Sigmoid colon (tissue), 6 donors: ENCODE measurements at regions not wholly inside any gene's neighbourhood (a gene's known extent, or its start where the extent isn't known, plus 50 kb on each side); places are given as distances from the start of the nearest gene placed in this dataset.

Source experiments
- DNase-seq: peaks from one replicate; pipeline ENCODE4 v3.0.0-alpha.2; 2019
- H3K27ac ChIP-seq, 4 donors: fragments of 200-600 bp; sonication (generic); one replicate each; pipeline ENCODE4 v1.5.1; 2016 to 2019; ENCODE audit warnings: mild to moderate bottlenecking in 1 of 4
- H3K27me3 ChIP-seq, 3 donors: fragments of 200-600 bp; sonication (generic); one replicate each; pipeline ENCODE4 v1.5.1; 2019; ENCODE audit warnings: mild to moderate bottlenecking in 1 of 3
- H3K36me3 ChIP-seq, 4 donors: fragments of 200-600 bp; sonication (generic); one replicate each; pipeline ENCODE4 v1.5.1; 2016 to 2019
- H3K4me1 ChIP-seq, 4 donors: fragments of 200-600 bp; sonication (generic); one replicate each; pipeline ENCODE4 v1.5.1; 2017 to 2019
- H3K4me3 ChIP-seq, 4 donors: fragments of 200-600 bp; sonication (generic); one replicate each; pipeline ENCODE4 v1.5.1; 2017 to 2019; ENCODE audit warnings: mild to moderate bottlenecking in 2 of 4, moderate library complexity in 1 of 4
- H3K9me3 ChIP-seq, 4 donors: fragments of 200-600 bp in 3 of 4; sonication (generic) in 3 of 4; one replicate each; pipeline versions ENCODE4 v1.5.1 to v1.6.1; 2013 to 2019
- EP300 ChIP-seq, 4 donors: sonication (generic); formaldehyde crosslinking; IDR thresholded peaks; one replicate each; pipeline ENCODE4 v1.6.1; 2017; ENCODE audit warnings: antibody characterized with exemption in 4 of 4
- POLR2A ChIP-seq, 2 donors: fragments of 450-650 bp; IDR thresholded peaks; one replicate each; pipeline ENCODE4 v1.6.1; 2016; ENCODE audit warnings: antibody characterized with exemption in 2 of 2, mild to moderate bottlenecking in 2 of 2, moderate library complexity in 2 of 2
- POLR2AphosphoS5 ChIP-seq, 4 donors: sonication (generic); formaldehyde crosslinking; IDR thresholded peaks; one replicate each; pipeline ENCODE4 v1.6.1; 2017; ENCODE audit warnings: antibody characterized with exemption in 4 of 4
- WGBS, 2 donors: extraction: QIAGEN DNeasy Blood & Tissue Kit; methylation state at CpG; one replicate each; pipeline ENCODE4 v1.1.7; 2013; 5-methylcytosine and 5-hydroxymethylcytosine counted together
- intact Hi-C: fragments of 100-400 bp; cut with DNase I; formaldehyde crosslinking; loops from one replicate; pipeline ENCODE4 v1.15.1; 2023
- small RNA-seq, 3 donors: library from RNA; depleted of rRNA; stranded (forward); fragments of <200 nt; gene quantifications; one replicate each; pipeline ENCODE3, GENCODE V24; 2016
- TF ChIP-seq, protein P1 (sequence below), 4 experiments: fragments of 450-650 bp in 3 of 4; fragments of 200-600 bp in 1 of 4; IDR thresholded peaks; one replicate each; pipeline ENCODE4 v1.5.1; 2016 to 2019; ENCODE audit warnings: antibody characterized with exemption in 4 of 4, mild to moderate bottlenecking in 3 of 4, moderate library complexity in 2 of 4
- donor health status: healthy with polysubstance abuse.
- donor health status: healthy.

GRCh38 chr10:20953120-20953519, 56.0 kb upstream of the NEBL start:
- TF ChIP-seq, protein P1, sequence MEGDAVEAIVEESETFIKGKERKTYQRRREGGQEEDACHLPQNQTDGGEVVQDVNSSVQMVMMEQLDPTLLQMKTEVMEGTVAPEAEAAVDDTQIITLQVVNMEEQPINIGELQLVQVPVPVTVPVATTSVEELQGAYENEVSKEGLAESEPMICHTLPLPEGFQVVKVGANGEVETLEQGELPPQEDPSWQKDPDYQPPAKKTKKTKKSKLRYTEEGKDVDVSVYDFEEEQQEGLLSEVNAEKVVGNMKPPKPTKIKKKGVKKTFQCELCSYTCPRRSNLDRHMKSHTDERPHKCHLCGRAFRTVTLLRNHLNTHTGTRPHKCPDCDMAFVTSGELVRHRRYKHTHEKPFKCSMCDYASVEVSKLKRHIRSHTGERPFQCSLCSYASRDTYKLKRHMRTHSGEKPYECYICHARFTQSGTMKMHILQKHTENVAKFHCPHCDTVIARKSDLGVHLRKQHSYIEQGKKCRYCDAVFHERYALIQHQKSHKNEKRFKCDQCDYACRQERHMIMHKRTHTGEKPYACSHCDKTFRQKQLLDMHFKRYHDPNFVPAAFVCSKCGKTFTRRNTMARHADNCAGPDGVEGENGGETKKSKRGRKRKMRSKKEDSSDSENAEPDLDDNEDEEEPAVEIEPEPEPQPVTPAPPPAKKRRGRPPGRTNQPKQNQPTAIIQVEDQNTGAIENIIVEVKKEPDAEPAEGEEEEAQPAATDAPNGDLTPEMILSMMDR (IDR thresholded peaks at IDR 0.05): no peak
- TF ChIP-seq POLR2A (IDR thresholded peaks at IDR 0.05) (no peak), EP300 (IDR thresholded peaks at IDR 0.05) (no peak), POLR2AphosphoS5 (IDR thresholded peaks at IDR 0.05) (no peak)
- WGBS, 2 donors: 87 to 94% methylated on average over 3 of the region's 3 CpGs
- H3K4me3 ChIP-seq: no peak overlapping the region
- H3K4me1 ChIP-seq: no peaks in the 10 kb centered on the region
- no peaks in the 10 kb centered on the region for H3K9me3 ChIP-seq
- H3K27ac ChIP-seq: no peak overlapping the region
- intact Hi-C loops: no loop called here
- H3K36me3 ChIP-seq: no peaks in the 10 kb centered on the region
- DNase-seq: no peak
- H3K27me3 ChIP-seq: no peaks in the 10 kb centered on the region

DNA sequence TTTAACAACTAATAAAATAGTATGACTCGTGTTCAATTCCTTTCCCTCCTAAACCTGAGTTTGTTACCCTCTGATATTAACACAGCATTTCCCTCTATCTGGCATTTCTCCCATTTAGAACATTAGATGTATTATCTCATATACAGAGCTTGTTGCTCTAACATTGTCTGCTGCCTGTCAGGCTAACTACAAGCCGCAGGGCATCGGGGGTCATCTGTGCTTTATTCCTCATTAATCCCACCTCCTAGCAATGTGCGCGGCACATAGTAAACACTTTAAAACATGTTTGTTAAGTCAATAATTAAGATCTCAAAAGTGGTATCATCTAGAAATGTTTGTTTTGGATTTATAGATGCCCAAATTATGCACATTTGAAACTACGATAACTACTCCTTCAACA, 52.9 kb upstream of the NEBL start:
- H3K36me3 ChIP-seq: no peaks in the 10 kb centered on the region
- intact Hi-C loops: no loop called here
- no peak overlapping the region for H3K27ac ChIP-seq
- no peaks in the 10 kb centered on the region for H3K9me3 ChIP-seq
- no peak overlapping the region for H3K4me3 ChIP-seq
- DNase-seq: no peak
- no peaks in the 10 kb centered on the region for H3K27me3 ChIP-seq
- TF ChIP-seq, protein P1 (IDR thresholded peaks at IDR 0.05): no peak
- TF ChIP-seq POLR2AphosphoS5 (IDR thresholded peaks at IDR 0.05): no peak
- no peak for TF ChIP-seq EP300 (IDR thresholded peaks at IDR 0.05)
- TF ChIP-seq POLR2A (IDR thresholded peaks at IDR 0.05): no peak
- no peaks in the 10 kb centered on the region for H3K4me1 ChIP-seq
- 85 to 87% methylated on average over 6 of the region's 6 CpGs for WGBS, 2 donors

- H3K9me3 ChIP-seq: no peaks in the 10 kb centered on the region
- TF ChIP-seq EP300 (IDR thresholded peaks at IDR 0.05) (no peak), POLR2AphosphoS5 (IDR thresholded peaks at IDR 0.05) (no peak), POLR2A (IDR thresholded peaks at IDR 0.05) (no peak)
- TF ChIP-seq, protein P1 (IDR thresholded peaks at IDR 0.05): no peak
- H3K27ac ChIP-seq: no peak overlapping the region
- DNase-seq: no peak
- intact Hi-C loops: no loop called here
- no peaks in the 10 kb centered on the region for H3K36me3 ChIP-seq
- no peak overlapping the region for H3K4me3 ChIP-seq
- no peaks in the 10 kb centered on the region for H3K4me1 ChIP-seq
- WGBS, 2 donors: 77 to 85% methylated on average over 7 of the region's 7 CpGs
- no peaks in the 10 kb centered on the region for H3K27me3 ChIP-seq
Observed at GRCh38 chr10:20948686-20949327, 51.7 kb upstream of the NEBL start.

Small RNAs in the stretch of these regions (small RNA-seq; reads per million reads assigned to genes)
- gene AL158209.2 (0 reads per million in 3 donors), gene RF00017 (0 reads per million in 3 donors), gene RNU6-15P (0 reads per million in 3 donors)
